Inflammatory macrophage (primary cell): ENCODE measurements at regions not wholly inside any gene's neighbourhood (a gene's known extent, or its start where the extent isn't known, plus 50 kb on each side); places are given as distances from the start of the nearest gene placed in this dataset.

Experiments
- DNase-seq, 2 donors: peaks; one replicate each; pipeline ENCODE4 v3.0.0-alpha.2; 2020 to 2022

- DNase-seq = no peak
Observed at GRCh38 chr18:41753826-41754225, 201.2 kb upstream of the PIK3C3 start.

- no peak for DNase-seq
Observed at GRCh38 chr18:41752826-41753225, 202.2 kb upstream of the PIK3C3 start.

GRCh38 chr18:41751652-41752051 is 203.4 kb upstream of the PIK3C3 start:
- DNase-seq = no peak

GRCh38 chr18:41751161-41751560 is 203.9 kb upstream of the PIK3C3 start:
- DNase-seq = no peak

- no peak for DNase-seq
Observed at GRCh38 chr18:41747723-41748242, 207.3 kb upstream of the PIK3C3 start.

GRCh38 chr18:41745166-41746049 is 209.6 kb upstream of the PIK3C3 start:
- DNase-seq = peak; percentile 9 to 29

- DNase-seq = no peak
Observed at GRCh38 chr18:41744421-41745030, 210.5 kb upstream of the PIK3C3 start.

GRCh38 chr18:41737218-41737617 is 217.8 kb upstream of the PIK3C3 start:
- no peak for DNase-seq

GRCh38 chr18:41734917-41735316 is 220.1 kb upstream of the PIK3C3 start:
- no peak for DNase-seq

GRCh38 chr18:41732356-41732755 is 222.7 kb upstream of the PIK3C3 start:
- no peak for DNase-seq

- DNase-seq = no peak
Observed at GRCh38 chr18:41731884-41732283, 223.2 kb upstream of the PIK3C3 start.

GRCh38 chr18:41724195-41724594 is 230.8 kb upstream of the PIK3C3 start:
- DNase-seq = no peak

GRCh38 chr18:41721103-41721790 is 233.8 kb upstream of the PIK3C3 start:
- no peak for DNase-seq

GRCh38 chr18:41720226-41720625 is 234.8 kb upstream of the PIK3C3 start:
- DNase-seq = no peak

GRCh38 chr18:41719808-41720207 is 235.2 kb upstream of the PIK3C3 start:
- DNase-seq = no peak

- no peak for DNase-seq
Observed at GRCh38 chr18:41714872-41715271, 240.2 kb upstream of the PIK3C3 start.

GRCh38 chr18:41713969-41714825 is 240.8 kb upstream of the PIK3C3 start:
- no peak for DNase-seq

- no peak for DNase-seq
Observed at GRCh38 chr18:41706301-41706700, 248.7 kb upstream of the PIK3C3 start.

GRCh38 chr18:41703744-41704530 is 251.1 kb upstream of the PIK3C3 start:
- DNase-seq = no peak

- no peak for DNase-seq
Observed at GRCh38 chr18:41700416-41700815, 254.6 kb upstream of the PIK3C3 start.

GRCh38 chr18:41695441-41695840 is 259.6 kb upstream of the PIK3C3 start:
- no peak for DNase-seq

- DNase-seq = no peak
Observed at GRCh38 chr18:41693008-41693407, 262.0 kb upstream of the PIK3C3 start.
